MM.1S (cell line): ENCODE measurements at regions not wholly inside any gene's neighbourhood (a gene's known extent, or its start where the extent isn't known, plus 50 kb on each side); places are given as distances from the start of the nearest gene placed in this dataset.

Source experiments
- DNase-seq: peaks from one replicate; pipeline ENCODE4 v3.0.0-alpha.2; 2015
- H2AFZ ChIP-seq: fragments of 300-600 bp; sonication (generic); 2 replicates; pipeline ENCODE4 v1.6.0; 2016; ENCODE audit warnings: antibody characterized with exemption, low read length
- H3F3A ChIP-seq: fragments of 300-600 bp; sonication (generic); 2 replicates; pipeline ENCODE4 v1.6.1; 2016; ENCODE audit warnings: mild to moderate bottlenecking, antibody characterized with exemption, low read length, moderate library complexity, mixed read lengths; ENCODE audit not compliant: insufficient read depth
- H3K27ac ChIP-seq: fragments of 300-600 bp; sonication (generic); 2 replicates; pipeline ENCODE4 v1.5.1; 2016; ENCODE audit warnings: mild to moderate bottlenecking, low read length
- H3K27me3 ChIP-seq: fragments of 300-600 bp; sonication (generic); replicated peaks from 2 replicates; pipeline ENCODE4 v1.6.0; 2016; ENCODE audit warnings: low read length; ENCODE audit not compliant: insufficient read depth
- H3K36me3 ChIP-seq: fragments of 300-600 bp; sonication (generic); replicated peaks from 2 replicates; pipeline ENCODE4 v1.6.1; 2016; ENCODE audit warnings: mild to moderate bottlenecking, low read length, mixed read lengths; ENCODE audit not compliant: insufficient read depth
- H3K4me1 ChIP-seq: fragments of 300-600 bp; sonication (generic); 2 replicates; pipeline ENCODE4 v1.6.1; 2016; ENCODE audit warnings: low read length, mixed read lengths
- H3K4me2 ChIP-seq: fragments of 300-600 bp; sonication (generic); 2 replicates; pipeline ENCODE4 v1.6.0; 2016; ENCODE audit warnings: low read depth, low read length
- H3K4me3 ChIP-seq: fragments of 300-600 bp; sonication (generic); 2 replicates; pipeline ENCODE4 v1.5.1; 2016; ENCODE audit warnings: low read length, mixed read lengths
- H3K79me2 ChIP-seq: fragments of 300-600 bp; sonication (generic); 2 replicates; pipeline ENCODE4 v1.6.1; 2016; ENCODE audit warnings: mixed run types, low read length, mixed read lengths
- H3K9ac ChIP-seq: fragments of 300-600 bp; sonication (generic); 2 replicates; pipeline ENCODE4 v1.6.1; 2016; ENCODE audit warnings: low read length, mixed read lengths
- H3K9me2 ChIP-seq: fragments of 300-600 bp; sonication (generic); replicated peaks from 2 replicates; pipeline ENCODE4 v1.6.1; 2016; ENCODE audit warnings: mild to moderate bottlenecking, low read length, mixed read lengths; ENCODE audit not compliant: insufficient read depth
- H3K9me3 ChIP-seq: fragments of 300-600 bp; sonication (generic); replicated peaks from 2 replicates; pipeline ENCODE4 v1.6.1; 2016; ENCODE audit warnings: mild to moderate bottlenecking, low read length, mixed read lengths; ENCODE audit not compliant: insufficient read depth
- H4K20me1 ChIP-seq: fragments of 300-600 bp; sonication (generic); 2 replicates; pipeline ENCODE4 v1.6.1; 2016; ENCODE audit warnings: mild to moderate bottlenecking, low read length, moderate library complexity, mixed read lengths; ENCODE audit not compliant: insufficient read depth
- CTCF ChIP-seq: fragments of 300-600 bp; sonication (generic); IDR thresholded peaks from 2 replicates; pipeline ENCODE4 v1.5.1; 2016; ENCODE audit warnings: antibody characterized with exemption, low read length, mixed read lengths
- EZH2 ChIP-seq: fragments of 300-600 bp; sonication (generic); optimal IDR thresholded peaks from 2 replicates; pipeline ENCODE3; 2017; ENCODE audit warnings: low read depth, mild to moderate bottlenecking, antibody characterized with exemption, low read length, mixed read lengths
- EZH2phosphoT487 ChIP-seq: fragments of 300-600 bp; sonication (generic); IDR thresholded peaks from 2 replicates; pipeline ENCODE4 v1.6.1; 2018; ENCODE audit warnings: antibody characterized with exemption, low read length

- no peak overlapping the region for H3K4me3 ChIP-seq
- DNase-seq, result no peak
- H3K9me2 ChIP-seq, result no peaks in the 10 kb centered on the region
- H3K9me3 ChIP-seq, result no peaks in the 10 kb centered on the region
- H3K9ac ChIP-seq, result no peak overlapping the region
- H3K4me2 ChIP-seq, result no peak overlapping the region
- H3K36me3 ChIP-seq, result no peaks in the 10 kb centered on the region
- H3K4me1 ChIP-seq, result no peaks in the 10 kb centered on the region
- peaks cover 6% of the 10 kb centered on the region; the same call in 1 of the 2 replicates for H3K27me3 ChIP-seq
- no peak overlapping the region for H3K27ac ChIP-seq
- H4K20me1 ChIP-seq, result no peaks in the 10 kb centered on the region
- TF ChIP-seq EZH2 (no peak), EZH2phosphoT487 (no peak), CTCF (no peak)
- H3K79me2 ChIP-seq, result no peaks in the 10 kb centered on the region
- H2AFZ ChIP-seq, result no peak overlapping the region
- no peaks in the 10 kb centered on the region for H3F3A ChIP-seq
Observed at GRCh38 chr5:23007236-23007635, 154.1 kb upstream of the CDH12 start.

GRCh38 chr5:23001120-23001519, 148.0 kb upstream of the CDH12 start:
- H3K9ac ChIP-seq, result no peak overlapping the region
- no peaks in the 10 kb centered on the region for H3F3A ChIP-seq
- H3K9me2 ChIP-seq, result no peaks in the 10 kb centered on the region
- H3K27ac ChIP-seq, result no peak overlapping the region
- H3K4me3 ChIP-seq, result no peak overlapping the region
- H4K20me1 ChIP-seq, result no peaks in the 10 kb centered on the region
- no peak for TF ChIP-seq EZH2
- TF ChIP-seq CTCF, result no peak
- no peak for TF ChIP-seq EZH2phosphoT487
- DNase-seq, result no peak
- no peak overlapping the region for H3K4me2 ChIP-seq
- H2AFZ ChIP-seq, result no peak overlapping the region
- H3K4me1 ChIP-seq, result no peaks in the 10 kb centered on the region
- no peaks in the 10 kb centered on the region for H3K27me3 ChIP-seq
- no peaks in the 10 kb centered on the region for H3K9me3 ChIP-seq
- H3K36me3 ChIP-seq, result no peaks in the 10 kb centered on the region
- H3K79me2 ChIP-seq, result no peaks in the 10 kb centered on the region

GRCh38 chr5:22998774-22999173, 145.6 kb upstream of the CDH12 start:
- Histone ChIP-seq H3K36me3 (no peaks in the 10 kb centered on the region), H3K4me3 (no peak overlapping the region), H3K9ac (no peak overlapping the region), H3K27ac (no peak overlapping the region), H3K4me2 (no peak overlapping the region), H3K9me3 (no peaks in the 10 kb centered on the region), H4K20me1 (no peaks in the 10 kb centered on the region), H2AFZ (no peak overlapping the region), H3K9me2 (no peaks in the 10 kb centered on the region), H3K27me3 (no peaks in the 10 kb centered on the region), H3K4me1 (no peaks in the 10 kb centered on the region), H3K79me2 (no peaks in the 10 kb centered on the region), H3F3A (no peaks in the 10 kb centered on the region)
- TF ChIP-seq EZH2, result no peak
- TF ChIP-seq CTCF, result no peak
- TF ChIP-seq EZH2phosphoT487, result no peak
- DNase-seq, result no peak

- TF ChIP-seq EZH2phosphoT487 (no peak), CTCF (no peak), EZH2 (no peak)
- H4K20me1 ChIP-seq, result no peaks in the 10 kb centered on the region
- no peak overlapping the region for H3K4me2 ChIP-seq
- H3K27me3 ChIP-seq, result no peaks in the 10 kb centered on the region
- H3K27ac ChIP-seq, result no peak overlapping the region
- H2AFZ ChIP-seq, result no peak overlapping the region
- no peak for DNase-seq
- no peaks in the 10 kb centered on the region for H3F3A ChIP-seq
- H3K9me3 ChIP-seq, result no peaks in the 10 kb centered on the region
- no peaks in the 10 kb centered on the region for H3K36me3 ChIP-seq
- no peaks in the 10 kb centered on the region for H3K4me1 ChIP-seq
- H3K9ac ChIP-seq, result no peak overlapping the region
- H3K4me3 ChIP-seq, result no peak overlapping the region
- no peaks in the 10 kb centered on the region for H3K9me2 ChIP-seq
- no peaks in the 10 kb centered on the region for H3K79me2 ChIP-seq
Observed at GRCh38 chr5:22998362-22998761, 145.2 kb upstream of the CDH12 start.
